Midbrain (tissue), 1 donor: ENCODE measurements at regions not wholly inside any gene's neighbourhood (a gene's known extent, or its start where the extent isn't known, plus 50 kb on each side); places are given as distances from the start of the nearest gene placed in this dataset.
"Not testable (repeated sequence)": the region's sequence is repeated elsewhere in the genome, so short reads cannot be mapped to it uniquely, and the experiment has no call there.

Source experiments
- DNase-seq: peaks from one replicate; lab custom pipeline; 2025; lab: John Stamatoyannopoulos, UW

- DNase-seq = no peak
Observed at GRCh38 chr7:155377071-155377837, 79.6 kb downstream of the INSIG1 start.

- no peak for DNase-seq
Observed at GRCh38 chr7:155377838-155378579, 79.9 kb upstream of the EN2 start.

- DNase-seq = no peak
Observed at GRCh38 chr7:155378580-155378934, 79.4 kb upstream of the EN2 start.

- no peak for DNase-seq
Observed at GRCh38 chr7:155378959-155379871, 78.7 kb upstream of the EN2 start.

- peak; percentile 40 for DNase-seq
Observed at GRCh38 chr7:155380221-155380861, 77.6 kb upstream of the EN2 start.

- DNase-seq = peak; percentile 8
Observed at GRCh38 chr7:155380976-155381851, 76.7 kb upstream of the EN2 start.

- DNase-seq = peak; percentile 17
Observed at GRCh38 chr7:155381852-155382801, 75.8 kb upstream of the EN2 start.

- no peak for DNase-seq
Observed at GRCh38 chr7:155382802-155383171, 75.1 kb upstream of the EN2 start.

- DNase-seq = no peak
Observed at GRCh38 chr7:155383756-155384491, 74.0 kb upstream of the EN2 start.

- no peak for DNase-seq
Observed at GRCh38 chr7:155384751-155385150, 73.2 kb upstream of the EN2 start.

GRCh38 chr7:155385182-155385581 is 72.7 kb upstream of the EN2 start:
- DNase-seq = not testable (repeated sequence)

GRCh38 chr7:155386608-155387007 is 71.3 kb upstream of the EN2 start:
- DNase-seq = no peak

- no peak for DNase-seq
Observed at GRCh38 chr7:155387066-155387620, 70.8 kb upstream of the EN2 start.

- DNase-seq = no peak
Observed at GRCh38 chr7:155388561-155388960, 69.4 kb upstream of the EN2 start.

GRCh38 chr7:155391414-155391813 is 66.5 kb upstream of the EN2 start:
- no peak for DNase-seq

- DNase-seq = no peak
Observed at GRCh38 chr7:155392726-155393570, 65.0 kb upstream of the EN2 start.

GRCh38 chr7:155394413-155394812 is 63.5 kb upstream of the EN2 start:
- no peak for DNase-seq
